Parathyroid adenoma (tissue), 2 donors: ENCODE measurements at regions not wholly inside any gene's neighbourhood (a gene's known extent, or its start where the extent isn't known, plus 50 kb on each side); places are given as distances from the start of the nearest gene placed in this dataset.

Experiments
- H2AFZ ChIP-seq: fragments of 300-600 bp; sonication (generic); one replicate; pipeline ENCODE4 v1.7.0; 2017; ENCODE audit warnings: antibody characterized with exemption, mild to moderate bottlenecking
- H3K27ac ChIP-seq: fragments of 300-600 bp; sonication (generic); one replicate; pipeline ENCODE4 v1.7.0; 2017
- H3K27me3 ChIP-seq: fragments of 300-600 bp; sonication (generic); one replicate; pipeline ENCODE4 v1.7.0; 2017; ENCODE audit warnings: low read length; ENCODE audit not compliant: control insufficient read depth, insufficient read depth
- H3K36me3 ChIP-seq: fragments of 300-600 bp; sonication (generic); one replicate; pipeline ENCODE4 v1.7.0; 2017; ENCODE audit warnings: low read length; ENCODE audit not compliant: control insufficient read depth, insufficient read depth
- H3K4me1 ChIP-seq: fragments of 300-600 bp; sonication (generic); one replicate; pipeline ENCODE4 v1.7.0; 2017; ENCODE audit warnings: control low read depth
- H3K4me2 ChIP-seq: fragments of 300-600 bp; sonication (generic); one replicate; pipeline ENCODE4 v1.7.0; 2017; ENCODE audit warnings: low read length
- H3K4me3 ChIP-seq: fragments of 300-600 bp; sonication (generic); one replicate; pipeline ENCODE4 v1.7.0; 2017; ENCODE audit warnings: low read depth, low read length
- H3K79me2 ChIP-seq: fragments of 300-600 bp; sonication (generic); one replicate; pipeline ENCODE4 v1.7.0; 2017; ENCODE audit warnings: control low read depth
- H3K9ac ChIP-seq: fragments of 300-600 bp; sonication (generic); one replicate; pipeline ENCODE4 v1.7.0; 2017; ENCODE audit warnings: mild to moderate bottlenecking
- H3K9me3 ChIP-seq: fragments of 300-600 bp; sonication (generic); one replicate; pipeline ENCODE4 v1.7.0; 2017; ENCODE audit warnings: low read length; ENCODE audit not compliant: control insufficient read depth
- CTCF ChIP-seq: fragments of 300-600 bp; sonication (generic); IDR thresholded peaks from one replicate; pipeline ENCODE4 v1.7.0; 2017; ENCODE audit warnings: antibody characterized with exemption, mild to moderate bottlenecking
- donor health status: primary hyperparathyroidism.

DNA sequence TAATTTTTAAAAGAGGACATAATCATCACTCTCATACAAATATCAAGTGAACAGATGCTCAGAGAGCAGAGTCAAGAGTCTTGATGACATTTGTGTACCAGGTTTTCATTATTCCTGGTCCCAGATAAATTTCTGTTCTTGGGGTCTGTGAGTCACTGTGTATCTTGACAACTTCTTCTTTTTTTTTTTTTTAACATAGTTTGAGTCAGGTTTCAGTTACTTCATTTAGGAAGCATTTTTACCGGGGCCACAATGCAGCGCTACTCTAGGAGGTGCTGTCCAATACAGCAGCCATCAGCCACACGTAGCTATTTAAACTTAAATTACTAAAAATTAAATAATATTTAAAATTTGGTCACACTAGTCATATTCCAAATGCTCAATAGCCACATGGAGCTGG lies 188.1 kb upstream of the SAMSN1 start:
- no peak overlapping the region for H2AFZ ChIP-seq
- no peak overlapping the region for H3K9ac ChIP-seq
- H3K27me3 ChIP-seq = no peaks in the 10 kb centered on the region
- H3K27ac ChIP-seq = no peak overlapping the region
- no peaks in the 10 kb centered on the region for H3K9me3 ChIP-seq
- no peak for TF ChIP-seq CTCF
- H3K36me3 ChIP-seq = no peaks in the 10 kb centered on the region
- H3K79me2 ChIP-seq = no peaks in the 10 kb centered on the region
- H3K4me1 ChIP-seq = no peaks in the 10 kb centered on the region
- no peak overlapping the region for H3K4me3 ChIP-seq
- H3K4me2 ChIP-seq = no peak overlapping the region

DNA sequence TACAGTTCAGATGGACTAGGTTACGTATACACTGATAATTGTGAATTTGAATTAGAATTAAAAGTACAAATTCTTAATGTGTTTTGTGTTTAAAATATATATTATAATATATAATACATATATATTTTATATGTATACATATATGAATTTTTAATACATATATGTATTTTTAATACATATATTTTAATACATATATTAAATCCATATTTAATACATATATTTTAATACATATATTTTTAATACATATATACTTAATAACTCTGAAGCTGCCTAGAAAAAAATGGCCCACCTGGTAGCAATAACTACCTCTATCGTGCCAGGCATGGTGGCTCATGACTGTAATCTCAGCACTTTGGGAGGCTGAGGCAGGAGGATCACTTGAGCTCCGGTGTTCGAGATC lies 179.1 kb upstream of the SAMSN1 start:
- no peak overlapping the region for H3K4me2 ChIP-seq
- no peaks in the 10 kb centered on the region for H3K79me2 ChIP-seq
- no peaks in the 10 kb centered on the region for H3K4me1 ChIP-seq
- no peak overlapping the region for H3K4me3 ChIP-seq
- no peak overlapping the region for H2AFZ ChIP-seq
- no peak for TF ChIP-seq CTCF
- no peaks in the 10 kb centered on the region for H3K9me3 ChIP-seq
- no peaks in the 10 kb centered on the region for H3K36me3 ChIP-seq
- no peak overlapping the region for H3K9ac ChIP-seq
- no peak overlapping the region for H3K27ac ChIP-seq
- H3K27me3 ChIP-seq = no peaks in the 10 kb centered on the region

- Histone ChIP-seq H3K27me3 (no peaks in the 10 kb centered on the region), H3K4me3 (no peak overlapping the region), H3K27ac (no peak overlapping the region), H3K36me3 (no peaks in the 10 kb centered on the region), H3K9ac (no peak overlapping the region), H3K9me3 (no peaks in the 10 kb centered on the region), H2AFZ (no peak overlapping the region), H3K4me1 (no peaks in the 10 kb centered on the region), H3K79me2 (no peaks in the 10 kb centered on the region), H3K4me2 (no peak overlapping the region)
- TF ChIP-seq CTCF = no peak
Observed at GRCh38 chr21:14722841-14723483, 176.8 kb upstream of the SAMSN1 start.

DNA sequence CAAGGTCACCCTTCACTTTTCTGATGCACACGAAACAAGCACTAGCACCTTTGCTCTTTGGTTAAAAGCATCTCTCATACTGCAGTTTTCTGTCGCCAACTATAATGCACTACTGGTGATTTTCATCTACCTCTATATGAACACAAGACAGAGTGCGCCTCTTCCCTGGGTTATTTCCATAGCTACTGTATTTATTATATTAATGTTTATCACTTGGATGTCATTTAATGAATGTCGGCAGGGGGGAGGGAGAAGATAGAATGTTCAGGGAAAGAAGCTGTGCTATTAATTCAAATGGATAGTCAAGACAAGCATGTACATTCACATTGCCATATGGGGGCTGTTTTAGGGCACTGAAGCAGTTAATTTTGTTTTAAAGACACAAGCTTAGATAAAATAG lies 174.1 kb upstream of the SAMSN1 start:
- no peak overlapping the region for H3K9ac ChIP-seq
- H3K27ac ChIP-seq = no peak overlapping the region
- no peaks in the 10 kb centered on the region for H3K27me3 ChIP-seq
- no peaks in the 10 kb centered on the region for H3K36me3 ChIP-seq
- H3K4me3 ChIP-seq = no peak overlapping the region
- no peak for TF ChIP-seq CTCF
- no peak overlapping the region for H2AFZ ChIP-seq
- no peak overlapping the region for H3K4me2 ChIP-seq
- H3K4me1 ChIP-seq = no peaks in the 10 kb centered on the region
- no peaks in the 10 kb centered on the region for H3K79me2 ChIP-seq
- no peaks in the 10 kb centered on the region for H3K9me3 ChIP-seq

DNA sequence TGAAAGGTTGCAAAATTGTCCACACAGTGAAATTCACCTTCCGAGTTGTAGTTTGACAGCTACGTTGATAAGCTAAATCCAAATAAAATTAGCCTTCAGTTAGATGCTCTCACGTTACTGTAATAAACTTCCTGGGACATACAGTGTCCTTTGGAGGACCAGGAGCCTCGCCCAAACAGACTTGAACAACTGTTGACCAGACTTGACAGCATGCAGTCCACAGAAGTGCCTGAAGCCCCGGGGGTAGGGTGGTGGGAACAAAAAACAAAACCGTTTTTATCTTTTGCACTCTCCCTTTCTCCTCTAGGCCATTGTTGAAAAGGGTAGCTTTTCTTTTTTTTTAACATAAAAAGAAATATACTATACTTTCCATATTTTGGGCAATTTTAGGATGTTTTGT lies 172.8 kb upstream of the SAMSN1 start:
- H3K79me2 ChIP-seq = no peaks in the 10 kb centered on the region
- no peak overlapping the region for H2AFZ ChIP-seq
- no peak overlapping the region for H3K27ac ChIP-seq
- no peak overlapping the region for H3K4me3 ChIP-seq
- H3K9me3 ChIP-seq = no peaks in the 10 kb centered on the region
- no peaks in the 10 kb centered on the region for H3K4me1 ChIP-seq
- no peaks in the 10 kb centered on the region for H3K36me3 ChIP-seq
- no peak overlapping the region for H3K9ac ChIP-seq
- no peak for TF ChIP-seq CTCF
- H3K27me3 ChIP-seq = no peaks in the 10 kb centered on the region
- no peak overlapping the region for H3K4me2 ChIP-seq
